ENCODE measurements at regions not wholly inside any gene's neighbourhood (a gene's known extent, or its start where the extent isn't known, plus 50 kb on each side); places are given as distances from the start of the nearest gene placed in this dataset.

GRCh38 chr20:12927489-12927888 lies 81.3 kb upstream of the SPTLC3 start:
- Histone ChIP-seq H3K4me3 (no peak overlapping the region), H3K9me3 (no peaks in the 10 kb centered on the region), H3K27me3 (no peaks in the 10 kb centered on the region), H3K27ac (no peak overlapping the region), H3K4me1 (no peaks in the 10 kb centered on the region), H3K9ac (ENCODE audit: low read depth in 2 of 2, low read length in 2 of 2) (no peak overlapping the region), H3K36me3 (no peaks in the 10 kb centered on the region)
- no peak for TF ChIP-seq CTCF (IDR thresholded peaks at IDR 0.05)
- intact Hi-C loops (cut with DNase I) = loop anchor here (5.0 to 10.0 kb wide), 3 partner anchors 40 to 847 kb away; no protein-coding TSS in a partner anchor
- no peak for DNase-seq

GRCh38 chr20:12928358-12928754 lies 80.4 kb upstream of the SPTLC3 start:
- H3K9me3 ChIP-seq = no peaks in the 10 kb centered on the region
- no peak overlapping the region for H3K27ac ChIP-seq
- no peaks in the 10 kb centered on the region for H3K27me3 ChIP-seq
- H3K9ac ChIP-seq (ENCODE audit: low read depth in 2 of 2, low read length in 2 of 2) = no peak overlapping the region
- intact Hi-C loops (cut with DNase I) = loop anchor here (5.0 to 10.0 kb wide), 3 partner anchors 39 to 846 kb away; no protein-coding TSS in a partner anchor
- no peak overlapping the region for H3K4me3 ChIP-seq
- no peak for DNase-seq
- no peaks in the 10 kb centered on the region for H3K4me1 ChIP-seq
- no peak for TF ChIP-seq CTCF (IDR thresholded peaks at IDR 0.05)
- no peaks in the 10 kb centered on the region for H3K36me3 ChIP-seq

GRCh38 chr20:12928755-12929401 lies 79.9 kb upstream of the SPTLC3 start:
- no peak for TF ChIP-seq CTCF (IDR thresholded peaks at IDR 0.05)
- no peak overlapping the region for H3K4me3 ChIP-seq
- no peaks in the 10 kb centered on the region for H3K36me3 ChIP-seq
- no peak for DNase-seq
- no peak overlapping the region for H3K27ac ChIP-seq
- intact Hi-C loops (cut with DNase I) = loop anchor here (5.0 to 10.0 kb wide), 3 partner anchors 38 to 846 kb away; no protein-coding TSS in a partner anchor
- H3K4me1 ChIP-seq = no peaks in the 10 kb centered on the region
- H3K9me3 ChIP-seq = no peaks in the 10 kb centered on the region
- H3K27me3 ChIP-seq = no peaks in the 10 kb centered on the region
- H3K9ac ChIP-seq (ENCODE audit: low read depth in 2 of 2, low read length in 2 of 2) = no peak overlapping the region

GRCh38 chr20:12936020-12936419 lies 72.8 kb upstream of the SPTLC3 start:
- intact Hi-C loops (cut with DNase I) = no loop called here
- H3K27me3 ChIP-seq = no peaks in the 10 kb centered on the region
- no peak for TF ChIP-seq CTCF (IDR thresholded peaks at IDR 0.05)
- no peaks in the 10 kb centered on the region for H3K4me1 ChIP-seq
- no peak overlapping the region for H3K9ac ChIP-seq (ENCODE audit: low read depth in 2 of 2, low read length in 2 of 2)
- no peaks in the 10 kb centered on the region for H3K36me3 ChIP-seq
- DNase-seq = no peak
- no peak overlapping the region for H3K4me3 ChIP-seq
- H3K27ac ChIP-seq = no peak overlapping the region
- no peaks in the 10 kb centered on the region for H3K9me3 ChIP-seq

GRCh38 chr20:12936524-12936923 lies 72.2 kb upstream of the SPTLC3 start:
- H3K9ac ChIP-seq (ENCODE audit: low read depth in 2 of 2, low read length in 2 of 2) = no peak overlapping the region
- intact Hi-C loops (cut with DNase I) = no loop called here
- H3K4me1 ChIP-seq = no peaks in the 10 kb centered on the region
- TF ChIP-seq CTCF (IDR thresholded peaks at IDR 0.05) = no peak
- H3K27me3 ChIP-seq = no peaks in the 10 kb centered on the region
- no peaks in the 10 kb centered on the region for H3K36me3 ChIP-seq
- no peak overlapping the region for H3K4me3 ChIP-seq
- H3K9me3 ChIP-seq = no peaks in the 10 kb centered on the region
- no peak for DNase-seq
- no peak overlapping the region for H3K27ac ChIP-seq
